ENCODE measurements at regions not wholly inside any gene's neighbourhood (a gene's known extent, or its start where the extent isn't known, plus 50 kb on each side); places are given as distances from the start of the nearest gene placed in this dataset.
"Not testable (repeated sequence)": the region's sequence is repeated elsewhere in the genome, so short reads cannot be mapped to it uniquely, and the experiment has no call there.

GRCh38 chr5:68020461-68020969, 195.0 kb upstream of the PIK3R1 start:
- DNase-seq: not testable (repeated sequence)

DNA sequence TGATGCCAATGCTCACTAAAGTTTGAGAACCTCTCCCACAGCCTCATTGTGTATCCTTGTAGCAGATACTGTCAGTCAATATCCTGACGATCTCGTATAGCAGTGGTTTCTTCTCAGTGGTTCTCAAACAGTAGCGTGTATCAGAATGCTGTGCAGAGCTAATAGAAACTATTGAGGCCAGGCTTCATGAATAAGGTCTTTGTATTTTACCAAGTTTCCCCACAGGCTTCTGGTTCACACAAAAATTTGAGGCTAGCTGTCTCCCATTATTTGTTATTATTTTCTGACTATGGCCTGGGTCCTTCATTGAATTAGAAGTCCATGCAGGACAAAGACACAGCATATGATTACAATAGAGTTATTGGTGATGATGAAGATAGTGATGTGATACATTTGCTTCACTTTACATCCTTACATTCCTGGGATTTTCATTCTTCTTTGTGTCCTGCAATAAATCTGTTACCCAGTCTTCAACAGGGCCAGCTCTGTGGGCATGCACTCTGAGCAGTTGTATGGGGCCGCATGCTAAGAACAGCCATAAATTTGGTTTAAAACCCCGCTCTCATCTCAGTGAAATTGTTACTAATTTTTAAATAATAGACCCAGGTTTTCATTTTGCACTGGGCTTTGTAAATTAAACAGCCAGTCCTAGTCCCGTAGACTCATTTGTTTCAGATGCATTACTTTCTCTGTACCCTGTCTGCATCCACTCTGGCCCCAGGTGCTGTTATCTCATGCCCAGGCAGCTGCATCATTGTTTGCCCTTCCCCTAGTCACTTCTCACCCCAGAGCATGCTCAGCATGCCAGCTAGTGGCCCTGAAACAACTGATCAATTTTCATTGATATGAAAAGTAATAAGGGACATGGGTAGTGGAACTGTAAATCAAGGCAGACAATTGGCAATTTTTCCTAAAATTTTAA, 199.9 kb upstream of the PIK3R1 start:
- DNase-seq: no peak

- no peak for DNase-seq
These were observed 202.7 kb upstream of the PIK3R1 start for GRCh38 chr5:68012831-68013230.

DNA sequence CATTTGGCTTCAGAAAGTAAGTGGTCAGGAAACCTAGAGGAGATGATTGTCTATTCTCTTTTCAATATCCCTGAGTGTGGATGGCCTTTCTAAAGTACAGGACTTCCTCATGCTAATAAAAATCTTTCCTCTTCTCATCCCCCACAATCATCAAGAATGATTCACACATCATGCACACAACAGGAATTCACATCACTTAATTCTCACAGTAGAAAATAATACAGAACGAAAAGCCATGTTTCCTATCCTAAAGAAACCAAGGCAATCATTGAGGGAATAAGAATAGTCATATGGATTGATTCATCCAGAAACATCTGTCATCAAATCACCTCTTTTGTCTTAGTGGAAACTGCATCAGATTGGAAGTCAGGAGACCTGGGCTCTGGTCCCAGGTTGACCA, 203.1 kb upstream of the PIK3R1 start:
- DNase-seq: no peak

GRCh38 chr5:68011801-68012200, 203.8 kb upstream of the PIK3R1 start:
- DNase-seq: no peak

GRCh38 chr5:68011259-68011760, 204.2 kb upstream of the PIK3R1 start:
- DNase-seq: no peak

DNA sequence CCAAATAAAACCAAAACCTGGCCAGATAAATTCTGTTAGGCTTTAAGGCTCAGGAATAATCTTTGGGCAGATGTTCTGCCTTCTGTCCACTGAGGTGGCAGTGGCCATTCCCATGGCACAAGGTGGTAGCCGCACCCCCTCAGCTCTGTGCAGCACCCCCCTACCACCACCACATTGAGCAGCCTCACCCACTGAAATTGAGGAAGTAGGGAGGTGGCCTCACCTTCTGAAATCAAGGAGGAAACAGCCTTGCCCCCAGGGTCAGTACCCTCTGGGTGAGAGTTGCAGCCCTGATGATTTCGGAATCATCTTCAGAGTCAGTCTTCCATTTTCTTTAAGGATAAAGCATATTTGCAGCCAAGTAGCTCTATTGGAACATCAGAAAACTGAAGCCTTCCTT, 204.8 kb upstream of the PIK3R1 start:
- DNase-seq: no peak

DNA sequence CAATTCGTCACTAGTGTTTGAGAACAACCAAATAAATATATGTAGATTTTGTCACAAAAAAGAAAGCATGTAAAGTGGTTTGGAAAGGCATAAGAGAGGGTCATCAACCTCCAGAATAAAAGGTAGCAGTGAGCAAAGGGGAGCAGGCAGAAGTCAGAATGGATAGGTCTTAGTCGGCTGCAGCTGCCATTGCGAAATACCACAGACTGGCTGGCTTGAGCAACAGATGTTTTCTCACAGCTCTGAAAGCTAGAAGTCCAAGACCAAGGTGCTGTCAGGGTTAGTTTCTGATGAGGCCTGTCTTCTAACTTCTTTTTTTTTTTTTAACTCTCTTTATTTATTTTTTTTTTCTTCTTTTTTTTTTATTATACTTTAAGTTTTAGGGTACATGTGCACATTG, 208.1 kb upstream of the PIK3R1 start:
- no peak for DNase-seq

DNA sequence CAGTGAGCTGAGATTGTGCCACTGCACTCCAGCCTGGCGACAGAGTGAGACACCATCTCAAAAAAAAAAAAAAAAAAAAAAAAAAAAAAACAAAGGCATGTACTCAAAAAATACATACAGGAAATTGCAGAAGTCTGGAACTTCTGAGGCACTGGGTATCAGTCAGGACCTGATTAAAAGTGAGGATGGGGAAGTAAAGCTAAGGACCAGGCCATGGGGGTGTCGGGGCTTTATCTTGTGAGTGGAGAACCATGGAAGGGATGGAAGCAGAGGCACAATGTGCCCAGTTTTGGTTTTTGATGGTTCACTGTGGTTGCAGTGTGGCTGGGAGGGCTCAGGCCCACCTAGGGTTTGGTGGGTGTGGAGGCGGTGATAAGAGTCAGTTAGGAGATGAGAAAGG, 212.7 kb upstream of the PIK3R1 start:
- no peak for DNase-seq

DNA sequence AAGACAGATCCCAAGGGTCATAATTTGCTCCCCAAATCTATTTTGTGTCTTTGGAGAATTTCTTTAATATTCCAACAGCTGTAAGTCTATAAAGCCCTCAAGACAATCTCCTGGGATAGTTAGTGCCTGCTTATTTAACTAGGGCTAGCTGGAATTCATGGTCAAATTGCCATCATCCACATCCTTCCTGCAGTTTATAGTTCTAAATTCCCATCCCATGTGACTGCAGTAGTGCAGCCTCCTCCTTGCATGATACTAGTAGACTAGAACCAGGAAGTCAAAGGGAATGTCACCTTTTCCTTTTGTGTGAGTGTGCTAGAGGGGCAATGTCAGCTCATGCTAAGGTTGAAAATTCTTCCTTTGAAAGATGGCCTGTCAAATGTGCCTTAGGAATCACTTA, 214.8 kb upstream of the PIK3R1 start:
- no peak for DNase-seq

- no peak for DNase-seq
These were observed 216.2 kb upstream of the PIK3R1 start for GRCh38 chr5:67999391-67999790.

DNA sequence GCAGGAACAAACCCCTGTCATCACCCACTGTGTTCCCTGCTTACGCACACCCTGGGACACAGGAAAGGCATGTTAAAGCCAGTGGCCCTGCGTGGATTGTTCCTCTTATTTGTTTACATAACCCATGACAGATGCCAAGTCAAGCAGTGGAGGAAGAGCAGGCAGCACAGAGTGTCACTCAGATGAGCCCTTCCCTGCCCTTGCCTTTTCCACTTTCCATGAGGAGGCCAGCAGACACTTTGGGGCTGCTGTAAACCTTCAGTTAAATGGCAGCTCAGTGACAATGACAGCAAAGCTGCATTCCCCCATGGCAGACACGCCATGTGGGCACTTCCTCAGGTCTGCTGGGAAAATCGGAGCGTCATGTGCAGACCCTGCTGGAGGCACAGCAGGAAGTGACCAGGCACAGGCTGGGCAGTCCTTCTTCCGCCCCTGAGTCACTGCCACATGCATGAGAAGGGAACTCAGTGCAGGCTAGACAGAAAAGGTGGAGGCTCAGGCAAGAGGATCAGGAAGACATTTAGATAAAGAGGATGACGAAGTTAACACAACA, 216.8 kb upstream of the PIK3R1 start:
- no peak for DNase-seq

DNA sequence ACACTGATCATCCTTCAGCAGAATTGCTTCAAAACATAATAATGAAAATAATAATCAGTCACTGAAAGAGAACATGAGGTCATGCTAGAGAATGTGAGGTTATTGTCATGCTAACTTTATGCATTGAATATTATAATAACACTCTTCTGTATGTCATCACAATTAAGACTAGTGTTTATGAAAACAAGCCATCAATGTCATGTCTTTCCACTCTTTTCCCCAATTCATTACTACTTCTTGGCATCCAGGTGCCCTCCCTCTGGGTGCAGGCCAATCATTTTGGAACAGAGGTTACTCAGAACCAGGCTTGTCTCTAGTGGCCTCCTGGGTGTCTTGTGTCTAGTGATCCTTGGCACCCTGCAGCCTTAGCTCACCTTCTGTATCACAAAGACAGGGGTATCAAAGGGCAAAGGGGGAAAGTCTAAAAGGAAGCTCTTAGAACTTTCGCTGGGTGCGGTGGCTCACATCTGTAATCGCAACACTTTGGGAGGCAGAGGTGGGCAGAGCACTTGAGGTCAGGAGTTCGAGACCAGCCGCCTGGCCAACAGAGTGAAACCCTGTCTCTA, 217.6 kb upstream of the PIK3R1 start:
- no peak for DNase-seq

- no peak for DNase-seq
These were observed 218.4 kb upstream of the PIK3R1 start for GRCh38 chr5:67997148-67997547.

- DNase-seq: peak; percentile 83
These were observed 219.0 kb upstream of the PIK3R1 start for GRCh38 chr5:67996596-67996995.

DNA sequence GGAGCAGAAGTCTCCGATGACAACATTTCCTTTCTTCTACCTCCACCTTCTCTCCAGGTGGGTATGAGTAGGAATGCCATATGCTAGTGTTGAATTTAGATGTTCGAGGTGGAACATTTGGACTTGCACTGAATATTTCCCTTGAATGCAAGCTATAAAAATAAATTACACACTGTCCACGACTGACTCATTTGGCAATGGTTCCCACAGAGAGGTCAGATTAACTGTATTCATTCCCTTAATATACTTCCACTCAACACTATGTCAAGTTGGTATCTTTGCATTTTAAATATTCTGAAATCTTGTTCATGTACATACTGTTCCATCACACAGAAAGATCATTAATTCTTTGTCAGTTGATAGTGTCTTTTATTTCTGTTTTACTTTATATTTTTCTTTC, 222.6 kb upstream of the PIK3R1 start:
- no peak for DNase-seq

GRCh38 chr5:67989456-67989855, 226.1 kb upstream of the PIK3R1 start:
- DNase-seq: no peak

DNA sequence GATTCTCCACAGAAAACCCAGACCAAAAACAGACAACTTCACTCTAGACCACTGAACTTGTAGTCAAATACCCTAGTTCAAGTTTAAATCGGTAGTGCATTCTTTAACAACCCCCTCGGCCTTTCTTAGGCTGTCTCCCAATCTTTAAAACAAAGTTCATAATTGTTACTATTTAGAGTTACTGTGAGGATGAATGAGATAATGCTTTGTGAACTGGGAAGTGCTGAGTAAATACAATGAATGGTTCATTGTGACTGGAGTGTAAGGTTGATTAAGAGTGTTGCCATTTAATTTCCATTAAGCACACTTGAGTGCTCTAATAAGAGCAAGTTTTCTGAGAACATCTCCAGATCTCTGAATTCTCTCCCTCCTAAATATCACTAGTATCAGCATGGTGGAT, 228.8 kb upstream of the PIK3R1 start:
- DNase-seq: peak; percentile 18

DNA sequence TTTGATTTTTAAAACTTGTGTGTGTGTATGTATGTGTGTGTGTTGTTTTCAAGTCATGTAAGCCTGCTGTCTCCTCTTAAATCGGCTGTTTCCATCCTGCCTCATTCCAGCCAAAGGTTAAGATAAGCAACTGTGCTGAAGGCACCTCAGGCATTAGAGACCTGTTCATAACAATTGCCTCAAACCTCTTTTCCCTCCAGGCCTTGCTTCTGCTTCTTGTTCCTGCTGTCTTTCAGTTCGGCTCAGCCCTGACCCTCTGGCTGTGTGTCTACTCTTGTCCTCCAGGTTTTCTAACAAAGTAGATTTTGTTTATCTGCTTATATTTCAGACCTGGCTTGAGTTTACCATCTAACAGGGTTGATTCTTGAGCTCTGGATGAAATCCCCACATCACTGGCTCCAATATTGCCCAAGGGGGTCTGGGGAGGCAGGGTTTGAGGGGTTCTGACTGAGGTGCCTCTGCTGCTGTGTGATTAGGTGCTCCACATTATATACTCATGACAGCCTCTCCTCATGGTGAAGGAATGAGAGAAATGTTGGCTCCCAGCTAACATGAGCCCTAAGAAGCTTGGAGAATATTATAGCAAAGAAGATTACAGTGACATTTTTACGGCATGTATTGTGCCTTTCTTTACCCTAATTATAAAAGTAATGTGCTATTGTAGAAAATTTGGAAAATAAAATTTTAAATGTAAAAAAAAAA, 229.7 kb upstream of the PIK3R1 start:
- DNase-seq: no peak

DNA sequence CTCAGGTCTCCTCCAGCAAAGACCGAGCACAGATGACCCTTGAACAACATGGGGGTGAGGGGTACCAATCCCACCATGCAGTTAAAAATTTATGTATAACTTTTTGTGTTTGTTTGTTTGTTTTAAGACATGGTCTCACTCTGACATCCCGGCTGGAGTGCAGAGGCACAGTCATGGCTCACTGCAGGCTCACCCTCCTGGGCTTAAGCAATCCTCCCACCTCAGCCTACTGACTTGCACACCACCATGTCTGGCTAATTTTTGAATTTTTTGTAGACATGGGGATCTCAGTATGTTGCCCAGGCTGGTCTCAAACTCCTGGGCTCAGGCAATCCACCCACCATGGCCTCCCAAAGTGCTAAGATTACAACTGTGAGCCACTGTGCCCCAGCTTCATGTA, 231.0 kb upstream of the PIK3R1 start:
- DNase-seq: no peak

- DNase-seq: no peak
These were observed 232.1 kb upstream of the PIK3R1 start for GRCh38 chr5:67983251-67984110.

DNA sequence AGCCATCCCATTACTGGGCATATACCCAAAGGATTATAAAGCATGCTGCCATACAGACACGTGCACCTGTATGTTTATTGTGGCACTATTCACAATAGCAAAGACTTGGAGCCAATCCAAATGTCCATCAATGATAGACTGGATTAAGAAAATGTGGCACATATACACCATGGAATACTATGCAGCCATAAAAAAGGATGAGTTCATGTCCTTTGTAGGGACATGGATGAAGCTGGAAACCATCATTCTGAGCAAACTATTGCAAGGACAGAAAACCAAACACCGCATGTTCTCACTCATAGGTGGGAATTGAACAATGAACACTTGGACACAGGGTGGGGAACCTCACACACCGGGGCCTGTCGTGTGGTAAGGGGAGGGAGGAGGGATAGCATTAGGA, 233.4 kb upstream of the PIK3R1 start:
- DNase-seq: not testable (repeated sequence)
